ENCODE measurements at regions not wholly inside any gene's neighbourhood (a gene's known extent, or its start where the extent isn't known, plus 50 kb on each side); places are given as distances from the start of the nearest gene placed in this dataset.
A peak's percentile ranks its signal among the peaks of the same experiment; 100 is the strongest.
"Not testable (repeated sequence)": the region's sequence is repeated elsewhere in the genome, so short reads cannot be mapped to it uniquely, and the experiment has no call there.

DNA sequence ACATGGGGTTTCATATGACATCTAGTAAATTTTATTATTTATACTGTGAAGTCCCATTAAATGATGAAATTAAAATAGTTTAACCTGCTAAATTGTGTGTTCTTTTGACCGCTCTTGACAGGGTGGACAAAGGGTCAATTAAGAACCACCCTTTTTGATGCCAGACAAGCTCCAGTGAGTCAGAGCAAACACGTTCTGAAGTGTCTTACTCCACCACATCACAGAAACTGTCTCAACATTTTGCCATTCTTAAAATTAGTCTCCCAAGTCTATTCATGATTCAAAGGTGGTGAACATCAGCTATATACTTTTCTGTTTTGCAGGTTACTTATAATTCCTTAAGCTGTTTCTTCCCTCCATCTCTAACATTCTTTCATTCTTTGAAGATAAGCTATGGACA is 142.1 kb downstream of the SPATA31A6 start:
- peak; percentile 17 for DNase-seq (ENCODE audit: low spot score)

- not testable (repeated sequence) for DNase-seq (ENCODE audit: low spot score)
Measured at GRCh38 chr9:42326482-42326881, 143.0 kb downstream of the SPATA31A6 start.

- peak; percentile 48 for DNase-seq (ENCODE audit: low spot score)
Measured at GRCh38 chr9:42335342-42335741, 151.9 kb downstream of the SPATA31A6 start.

- not testable (repeated sequence) for DNase-seq (ENCODE audit: low spot score)
Measured at GRCh38 chr9:42335984-42336657, 152.7 kb downstream of the SPATA31A6 start.

DNA sequence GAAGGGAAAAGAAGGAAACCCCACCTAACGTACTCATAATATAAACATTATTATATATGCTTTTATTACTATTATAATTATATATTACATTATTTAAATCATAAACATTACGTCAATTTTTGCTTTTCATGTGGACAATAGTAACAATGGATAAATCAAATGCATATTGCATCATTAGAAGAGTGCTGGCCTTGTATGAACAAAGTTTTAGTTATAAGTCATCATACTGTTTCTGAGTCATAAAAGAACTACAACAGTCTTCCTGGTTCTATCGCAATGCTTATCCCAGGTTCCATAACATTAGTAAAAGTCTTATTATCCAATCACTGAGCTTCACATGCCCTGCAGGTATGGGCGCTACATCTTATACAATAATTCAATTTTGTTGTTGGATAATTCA is 154.8 kb downstream of the SPATA31A6 start:
- DNase-seq (ENCODE audit: low spot score): peak; percentile 25

DNA sequence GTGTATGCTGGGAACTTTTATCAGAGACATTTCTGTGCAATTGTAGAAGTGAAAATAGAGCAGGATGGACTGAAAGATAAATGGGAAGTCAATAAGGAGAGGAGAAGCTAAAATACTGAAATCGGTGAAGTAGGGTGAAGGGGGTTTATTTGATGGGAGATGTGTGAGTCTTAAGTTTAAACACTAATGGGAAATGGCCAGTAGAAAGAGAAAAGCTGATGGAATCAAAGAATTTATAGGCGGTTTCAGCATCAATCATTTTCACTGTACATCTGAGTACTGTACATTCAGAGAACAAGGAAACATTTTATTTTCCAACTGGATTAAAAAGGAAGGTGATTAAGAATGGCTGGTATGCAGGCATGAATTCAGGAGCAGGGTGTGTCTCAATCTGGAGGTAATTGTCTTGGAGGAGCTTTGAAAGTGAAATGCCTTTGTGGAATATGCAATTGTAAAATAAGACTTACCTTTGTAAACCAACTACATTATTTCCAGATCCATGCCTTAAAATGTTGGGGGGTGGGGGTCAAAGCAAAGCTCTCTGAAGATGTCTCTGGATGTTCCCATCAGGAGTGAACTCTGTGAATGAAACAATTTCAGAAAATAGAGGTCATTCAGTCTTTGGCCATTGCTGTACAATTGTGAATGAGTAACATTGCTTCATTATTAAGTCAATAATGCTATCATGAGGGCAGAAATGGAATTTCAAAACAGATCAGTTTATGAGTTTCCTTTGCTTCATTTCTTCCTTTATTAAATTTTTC is 156.4 kb downstream of the SPATA31A6 start:
- DNase-seq (ENCODE audit: low spot score): peak; percentile 37

- DNase-seq (ENCODE audit: low spot score): not testable (repeated sequence)
Measured at GRCh38 chr9:42340435-42340723, 156.9 kb downstream of the SPATA31A6 start.

DNA sequence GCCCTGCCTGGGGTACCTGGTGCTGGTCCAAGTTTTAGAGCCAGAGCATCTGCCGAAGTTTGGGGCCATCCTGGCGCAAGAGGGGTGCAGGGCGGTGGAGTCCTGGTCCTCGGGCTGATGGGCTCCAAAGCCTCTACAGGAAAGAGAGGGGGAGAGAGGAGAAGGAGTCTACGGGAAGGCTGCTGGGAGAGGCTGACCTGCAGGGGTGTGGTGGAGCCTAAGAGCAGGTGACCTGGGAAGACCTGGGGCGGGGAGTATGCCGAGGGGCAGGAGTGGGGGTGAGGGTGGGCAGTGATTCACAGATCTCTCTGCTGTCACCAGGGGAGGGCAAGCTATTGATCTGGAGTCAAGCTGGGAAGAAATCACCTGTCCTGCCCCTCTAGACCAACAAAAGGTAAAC is 158.4 kb downstream of the SPATA31A6 start:
- not testable (repeated sequence) for DNase-seq (ENCODE audit: low spot score)

DNA sequence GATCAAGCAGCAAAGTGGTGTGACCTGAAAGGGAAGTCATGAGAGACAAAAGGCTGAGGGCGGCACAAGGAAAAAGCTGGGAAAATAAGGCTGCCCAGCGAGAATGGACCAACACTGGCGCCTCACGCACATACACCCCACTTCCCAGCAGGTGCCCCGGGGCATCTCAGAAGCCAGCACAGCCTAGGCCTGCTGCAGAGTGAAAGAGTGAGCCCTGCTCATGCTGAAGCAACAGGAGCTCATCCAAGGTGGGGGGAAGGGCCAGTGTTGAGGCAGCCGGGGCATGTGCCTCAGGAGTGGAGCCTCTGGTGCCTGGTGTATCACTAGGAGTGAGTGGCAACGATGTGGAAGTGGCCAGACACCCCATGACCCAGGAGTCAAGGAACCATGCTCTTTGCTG is 158.8 kb downstream of the SPATA31A6 start:
- not testable (repeated sequence) for DNase-seq (ENCODE audit: low spot score)

DNA sequence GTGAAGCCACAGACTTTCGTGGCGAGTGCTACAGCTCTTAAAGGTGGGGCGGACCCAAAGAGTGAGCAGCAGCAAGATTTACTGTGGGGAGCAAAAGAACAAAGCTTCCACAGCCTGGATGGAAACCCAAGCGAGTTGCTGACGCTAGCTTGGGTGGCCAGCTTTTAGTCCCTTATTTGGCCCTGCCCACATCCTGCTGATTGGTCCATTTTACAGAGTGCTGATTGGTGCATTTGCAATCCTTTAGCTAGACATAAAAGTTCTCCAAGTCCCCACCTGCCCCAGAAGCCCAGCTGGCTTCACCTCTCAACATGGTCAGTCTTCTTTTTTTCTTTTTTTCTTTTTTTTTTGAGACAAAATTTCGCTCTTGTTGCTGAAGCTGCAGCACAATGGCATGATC is 161.0 kb downstream of the SPATA31A6 start:
- DNase-seq (ENCODE audit: low spot score): not testable (repeated sequence)

GRCh38 chr9:42346916-42347315 is 163.5 kb downstream of the SPATA31A6 start:
- not testable (repeated sequence) for DNase-seq (ENCODE audit: low spot score)

- not testable (repeated sequence) for DNase-seq (ENCODE audit: low spot score)
Measured at GRCh38 chr9:42349181-42349580, 165.7 kb downstream of the SPATA31A6 start.

GRCh38 chr9:42350412-42350811 is 167.0 kb downstream of the SPATA31A6 start:
- DNase-seq (ENCODE audit: low spot score): not testable (repeated sequence)

DNA sequence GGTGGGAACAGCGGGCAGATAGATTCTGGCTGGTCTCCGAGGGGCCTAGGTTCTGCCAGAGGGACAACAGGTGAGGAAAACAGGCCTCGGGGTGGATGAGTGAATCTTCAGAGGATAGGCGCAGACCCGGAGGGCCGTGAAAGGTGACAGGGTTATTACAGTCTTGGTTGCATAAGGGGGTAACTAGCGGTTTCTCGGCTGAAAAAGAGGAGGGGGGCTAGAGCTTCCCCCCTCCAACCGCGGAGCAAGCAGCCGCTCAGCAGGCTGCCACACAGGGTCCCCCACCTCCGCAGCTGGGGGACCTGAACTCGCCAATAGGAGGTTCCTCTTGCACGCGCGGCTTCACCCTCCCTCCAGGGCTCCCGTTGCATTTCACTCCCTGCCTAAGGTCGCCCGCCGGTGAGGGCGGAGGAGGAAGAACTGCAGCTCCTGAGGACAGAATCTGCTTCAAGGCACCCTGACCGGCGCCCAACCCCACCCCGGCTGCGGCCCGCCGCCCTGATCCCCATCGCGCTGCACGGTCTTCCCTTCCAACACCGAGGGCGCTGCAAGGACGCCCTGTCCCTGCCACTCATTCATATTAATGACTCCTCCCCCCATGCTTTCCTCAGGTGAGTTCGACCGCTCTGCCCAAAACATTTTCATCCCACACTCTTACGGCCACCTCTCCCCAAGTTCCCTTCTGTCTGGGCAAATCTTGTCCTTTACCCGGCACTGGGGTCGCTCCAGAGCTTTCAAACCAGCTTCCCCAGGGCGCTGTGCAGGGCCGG is 174.3 kb downstream of the SPATA31A6 start:
- not testable (repeated sequence) for DNase-seq (ENCODE audit: low spot score)

DNA sequence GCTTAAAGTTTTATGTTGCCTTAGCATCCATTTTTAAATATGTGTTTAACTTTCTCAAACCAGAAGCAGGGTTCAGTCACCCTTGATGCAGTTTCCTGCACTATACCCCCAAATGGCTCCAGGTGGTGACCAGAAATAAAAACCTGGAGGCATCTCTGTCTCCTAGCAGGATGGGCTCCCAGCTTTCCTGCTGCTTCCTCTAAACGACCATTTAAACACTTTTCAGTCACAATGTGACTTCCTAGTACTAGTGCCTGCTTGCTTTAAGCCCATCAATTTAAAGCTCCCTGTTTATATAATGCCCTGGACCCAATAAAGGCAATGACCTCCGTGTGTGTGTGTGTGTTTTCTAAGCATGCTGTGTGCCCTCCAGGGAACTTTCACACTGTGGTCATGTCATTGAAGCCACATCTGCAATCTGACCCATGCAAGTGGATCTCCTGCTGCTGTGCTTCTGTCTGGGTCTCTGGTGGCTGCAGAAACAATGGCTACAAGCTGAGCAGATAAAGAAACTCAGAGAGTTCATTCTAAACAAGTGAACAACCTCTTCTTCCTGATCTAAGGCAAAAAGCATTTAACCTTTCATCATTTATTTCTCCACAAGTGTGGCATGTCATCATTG is 175.3 kb downstream of the SPATA31A6 start:
- DNase-seq (ENCODE audit: low spot score): not testable (repeated sequence)

DNA sequence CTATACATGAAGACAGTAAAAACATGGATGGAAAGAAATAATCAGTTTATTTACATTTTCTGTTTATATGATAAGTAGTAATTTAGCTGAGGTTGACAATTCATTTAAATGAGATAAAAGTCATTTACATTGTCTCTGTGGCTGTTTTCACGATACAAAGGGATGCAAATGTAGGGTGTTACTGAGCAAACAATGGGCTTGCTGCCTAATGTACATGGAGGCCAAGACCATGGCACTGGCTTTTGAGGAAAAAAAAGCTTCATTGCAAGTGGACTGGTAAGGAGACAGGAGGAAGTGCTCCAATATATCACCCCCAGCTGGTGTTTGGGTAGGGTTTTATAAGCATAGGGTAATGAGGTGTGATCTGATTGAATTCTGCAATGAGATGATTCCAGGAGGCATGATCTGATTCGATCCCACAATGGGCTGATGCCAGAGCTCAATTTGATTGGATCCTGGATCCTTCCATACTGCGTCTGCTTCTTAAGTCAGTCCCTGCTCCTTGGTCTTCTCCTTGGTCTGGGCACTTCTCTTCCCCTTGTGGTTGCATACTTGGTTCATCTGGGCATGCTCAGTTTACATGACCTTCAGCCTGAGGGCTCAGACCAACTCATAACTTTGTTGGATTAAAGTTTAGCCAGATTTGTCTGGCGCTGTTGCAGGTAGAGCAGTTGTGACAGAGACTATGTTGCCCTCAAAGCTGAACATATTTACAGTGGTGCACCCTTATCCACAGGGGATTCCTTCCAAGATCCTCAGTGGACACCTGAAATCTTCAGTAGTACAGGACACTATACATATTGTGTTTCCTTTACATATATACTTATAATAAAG is 181.2 kb downstream of the SPATA31A6 start:
- peak; percentile 37 for DNase-seq (ENCODE audit: low spot score)

DNA sequence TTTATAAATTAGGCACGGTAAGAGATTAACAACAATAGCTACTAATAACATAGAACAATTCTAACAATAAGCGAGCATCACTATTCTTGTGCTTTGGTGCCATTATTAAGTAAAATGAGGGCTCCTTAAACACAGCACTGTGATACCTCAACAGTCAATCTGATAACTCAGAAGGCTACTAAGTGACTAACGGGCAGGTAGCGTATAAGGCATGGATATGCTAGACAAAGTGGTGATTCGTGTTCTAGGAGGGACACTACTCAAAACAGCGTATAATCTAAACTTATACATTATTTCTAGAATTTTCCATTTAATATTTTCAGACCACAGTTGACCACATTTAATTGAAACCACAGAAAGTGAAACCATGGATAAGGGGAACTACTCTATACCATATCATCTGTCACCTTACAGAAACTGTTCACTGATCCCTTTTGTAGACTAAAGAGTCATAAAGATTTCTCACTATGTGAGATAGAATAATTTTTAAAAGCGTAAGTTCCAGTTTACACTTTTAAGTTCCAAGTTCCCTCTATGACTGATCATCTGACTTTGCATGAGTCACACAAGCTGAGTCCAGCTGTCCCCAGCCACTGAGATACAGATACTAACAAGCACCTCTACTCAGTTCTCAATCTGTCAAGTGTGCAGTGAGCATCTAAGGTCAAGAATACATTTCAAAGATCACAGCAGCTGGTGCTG is 181.9 kb downstream of the SPATA31A6 start:
- DNase-seq (ENCODE audit: low spot score): peak; percentile 81

DNA sequence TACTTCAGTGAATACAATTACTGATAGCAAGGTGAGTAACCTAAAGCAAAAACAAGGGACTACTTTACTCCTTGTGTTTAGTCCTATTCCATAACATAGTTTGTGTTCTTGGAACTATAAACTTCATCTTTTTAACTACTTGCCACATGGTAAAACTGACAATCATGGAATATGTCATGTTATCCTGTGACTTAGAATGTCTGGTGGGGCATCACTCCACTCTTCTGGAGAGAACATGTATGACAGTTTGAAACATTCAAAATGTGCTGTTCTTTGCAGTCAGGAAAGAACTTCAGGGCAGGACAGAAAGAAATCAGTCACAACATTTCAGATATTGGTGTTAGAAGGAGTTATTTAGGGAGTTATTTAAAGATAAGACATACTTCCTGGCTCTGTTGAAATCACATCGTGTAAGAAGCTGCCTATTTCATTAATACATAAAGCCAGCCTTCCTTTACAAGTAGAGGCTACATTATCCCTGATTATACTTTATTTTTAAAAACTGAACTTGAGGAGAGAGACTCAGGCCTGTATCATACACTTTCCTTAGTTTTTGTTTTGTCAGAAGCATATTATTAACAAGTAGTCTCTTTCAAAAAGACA is 184.9 kb downstream of the SPATA31A6 start:
- DNase-seq (ENCODE audit: low spot score): not testable (repeated sequence)

- not testable (repeated sequence) for DNase-seq (ENCODE audit: low spot score)
Measured at GRCh38 chr9:42370172-42370571, 186.7 kb downstream of the SPATA31A6 start.

GRCh38 chr9:42371417-42371816 is 188.0 kb downstream of the SPATA31A6 start:
- not testable (repeated sequence) for DNase-seq (ENCODE audit: low spot score)
